ENCODE measurements at regions not wholly inside any gene's neighbourhood (a gene's known extent, or its start where the extent isn't known, plus 50 kb on each side); places are given as distances from the start of the nearest gene placed in this dataset.
"Not testable (repeated sequence)": the region's sequence is repeated elsewhere in the genome, so short reads cannot be mapped to it uniquely, and the experiment has no call there.

DNA sequence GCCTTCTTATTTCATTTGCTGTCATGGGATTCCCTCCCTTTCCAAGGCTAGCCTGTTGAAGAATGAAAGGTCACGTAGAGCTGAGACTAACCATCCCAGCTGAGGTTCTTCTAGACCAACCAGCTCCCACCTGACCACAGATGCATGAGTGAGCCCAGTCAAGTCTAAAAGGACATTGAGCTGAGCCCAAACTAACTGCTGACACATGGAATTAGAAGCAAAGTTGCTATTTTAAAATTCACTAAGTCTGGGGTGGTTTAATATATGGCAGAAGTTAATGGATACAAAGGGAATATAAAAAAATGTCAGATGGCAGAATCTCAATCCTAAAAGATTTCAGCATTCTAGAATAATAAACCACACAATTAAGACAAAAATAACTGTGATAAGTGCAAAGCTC, 118.9 kb upstream of the RASGEF1B start:
- Histone ChIP-seq H3K9me3 (ENCODE audit: control insufficient read depth, low read length) (no peaks in the 10 kb centered on the region), H3K36me3 (ENCODE audit: control insufficient read depth, insufficient read depth, low read length) (no peaks in the 10 kb centered on the region), H3K27ac (ENCODE audit: low read depth, low read length) (no peak overlapping the region), H3K9ac (ENCODE audit: extremely low read depth, low read length, poor library complexity, severe bottlenecking) (no peak overlapping the region), H3K27me3 (ENCODE audit: control insufficient read depth, insufficient read depth, low read length, poor library complexity, severe bottlenecking) (no peaks in the 10 kb centered on the region), H3K4me3 (ENCODE audit: low read length) (no peak overlapping the region), H3K4me1 (ENCODE audit: control insufficient read depth, insufficient read depth, low read length) (peaks cover 5% of the 10 kb centered on the region)
- peaks cover 12% of the 10 kb centered on the region for H3K4me1 Mint-ChIP-seq
- 95% methylated on average over 1 of the region's 1 CpG; no CpG with 5 or more reads in 1 of the 2 experiments for WGBS, 2 experiments (ENCODE audit: insufficient coverage in 1 of 2, insufficient read length in 1 of 2)
- no peak overlapping the region for H3K4me3 Mint-ChIP-seq
- H3K9me3 Mint-ChIP-seq: no peaks in the 10 kb centered on the region
- no peak overlapping the region for H3K27ac Mint-ChIP-seq
- peaks cover 2% of the 10 kb centered on the region for H3K27me3 Mint-ChIP-seq (ENCODE audit: insufficient read depth)
- H3K36me3 Mint-ChIP-seq (ENCODE audit: low read depth): no peaks in the 10 kb centered on the region
- DNase-seq: no peak
- TF ChIP-seq, protein P1, sequence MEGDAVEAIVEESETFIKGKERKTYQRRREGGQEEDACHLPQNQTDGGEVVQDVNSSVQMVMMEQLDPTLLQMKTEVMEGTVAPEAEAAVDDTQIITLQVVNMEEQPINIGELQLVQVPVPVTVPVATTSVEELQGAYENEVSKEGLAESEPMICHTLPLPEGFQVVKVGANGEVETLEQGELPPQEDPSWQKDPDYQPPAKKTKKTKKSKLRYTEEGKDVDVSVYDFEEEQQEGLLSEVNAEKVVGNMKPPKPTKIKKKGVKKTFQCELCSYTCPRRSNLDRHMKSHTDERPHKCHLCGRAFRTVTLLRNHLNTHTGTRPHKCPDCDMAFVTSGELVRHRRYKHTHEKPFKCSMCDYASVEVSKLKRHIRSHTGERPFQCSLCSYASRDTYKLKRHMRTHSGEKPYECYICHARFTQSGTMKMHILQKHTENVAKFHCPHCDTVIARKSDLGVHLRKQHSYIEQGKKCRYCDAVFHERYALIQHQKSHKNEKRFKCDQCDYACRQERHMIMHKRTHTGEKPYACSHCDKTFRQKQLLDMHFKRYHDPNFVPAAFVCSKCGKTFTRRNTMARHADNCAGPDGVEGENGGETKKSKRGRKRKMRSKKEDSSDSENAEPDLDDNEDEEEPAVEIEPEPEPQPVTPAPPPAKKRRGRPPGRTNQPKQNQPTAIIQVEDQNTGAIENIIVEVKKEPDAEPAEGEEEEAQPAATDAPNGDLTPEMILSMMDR (conservative IDR thresholded peaks at IDR 0.05): no peak

DNA sequence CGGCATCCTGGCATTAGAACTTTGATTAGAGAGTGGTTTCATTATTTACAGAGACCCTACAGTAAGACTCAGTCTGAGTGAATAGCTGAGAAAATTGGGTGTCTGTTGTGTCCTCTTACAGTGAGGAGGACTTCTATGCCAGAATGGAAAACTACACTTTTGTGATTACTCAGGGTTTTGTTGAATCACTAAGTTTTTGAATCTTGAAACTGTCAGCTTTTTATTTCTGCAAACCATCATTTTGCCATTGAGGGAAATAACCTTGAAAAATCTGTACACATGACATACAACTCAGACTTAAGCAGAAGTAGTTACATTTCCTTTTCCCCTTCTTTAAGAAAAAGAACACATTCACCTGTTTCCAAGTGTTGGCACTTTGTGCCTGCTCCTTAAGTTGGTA, 117.6 kb upstream of the RASGEF1B start:
- no peaks in the 10 kb centered on the region for H3K36me3 Mint-ChIP-seq (ENCODE audit: low read depth)
- H3K4me1 Mint-ChIP-seq: peaks cover 12% of the 10 kb centered on the region
- H3K27me3 Mint-ChIP-seq (ENCODE audit: insufficient read depth): peaks cover 2% of the 10 kb centered on the region
- TF ChIP-seq, protein P1 (conservative IDR thresholded peaks at IDR 0.05): no peak
- H3K27ac Mint-ChIP-seq: no peak overlapping the region
- Histone ChIP-seq H3K27me3 (ENCODE audit: control insufficient read depth, insufficient read depth, low read length, poor library complexity, severe bottlenecking) (no peaks in the 10 kb centered on the region), H3K36me3 (ENCODE audit: control insufficient read depth, insufficient read depth, low read length) (no peaks in the 10 kb centered on the region), H3K9me3 (ENCODE audit: control insufficient read depth, low read length) (no peaks in the 10 kb centered on the region), H3K27ac (ENCODE audit: low read depth, low read length) (no peak overlapping the region), H3K9ac (ENCODE audit: extremely low read depth, low read length, poor library complexity, severe bottlenecking) (no peak overlapping the region), H3K4me1 (ENCODE audit: control insufficient read depth, insufficient read depth, low read length) (peaks cover 5% of the 10 kb centered on the region), H3K4me3 (ENCODE audit: low read length) (no peak overlapping the region)
- no peak for DNase-seq
- no peak overlapping the region for H3K4me3 Mint-ChIP-seq
- H3K9me3 Mint-ChIP-seq: no peaks in the 10 kb centered on the region
- WGBS, 2 experiments (ENCODE audit: insufficient coverage in 1 of 2, insufficient read length in 1 of 2): 92% methylated on average over 1 of the region's 1 CpG; no CpG with 5 or more reads in 1 of the 2 experiments

DNA sequence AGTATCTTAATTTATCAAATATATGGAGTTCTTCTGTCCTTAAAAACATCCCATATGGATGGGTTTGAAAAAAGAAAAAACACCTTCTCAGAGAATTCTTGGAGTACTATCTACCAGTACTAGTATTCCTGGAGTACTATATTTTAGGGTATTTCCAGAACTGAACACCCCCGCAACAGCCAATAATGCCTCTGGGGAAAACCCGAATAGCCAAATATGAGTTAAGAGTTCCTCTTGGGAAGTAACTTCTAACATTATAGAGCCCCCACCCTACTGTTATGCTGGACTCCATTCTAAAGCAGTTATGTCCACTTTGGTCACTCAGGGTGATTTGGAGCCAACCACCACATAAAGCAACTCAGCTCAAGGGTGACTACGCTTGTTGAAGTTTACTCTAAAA, 115.0 kb upstream of the RASGEF1B start:
- Mint-ChIP-seq H3K9me3 (no peaks in the 10 kb centered on the region), H3K27me3 (ENCODE audit: insufficient read depth) (peaks cover 2% of the 10 kb centered on the region), H3K36me3 (ENCODE audit: low read depth) (no peaks in the 10 kb centered on the region), H3K27ac (no peak overlapping the region), H3K4me1 (peaks cover 5% of the 10 kb centered on the region), H3K4me3 (no peak overlapping the region)
- Histone ChIP-seq H3K27me3 (ENCODE audit: control insufficient read depth, insufficient read depth, low read length, poor library complexity, severe bottlenecking) (no peaks in the 10 kb centered on the region), H3K9ac (ENCODE audit: extremely low read depth, low read length, poor library complexity, severe bottlenecking) (no peak overlapping the region), H3K27ac (ENCODE audit: low read depth, low read length) (no peak overlapping the region), H3K9me3 (ENCODE audit: control insufficient read depth, low read length) (no peaks in the 10 kb centered on the region), H3K4me1 (ENCODE audit: control insufficient read depth, insufficient read depth, low read length) (no peaks in the 10 kb centered on the region), H3K36me3 (ENCODE audit: control insufficient read depth, insufficient read depth, low read length) (no peaks in the 10 kb centered on the region), H3K4me3 (ENCODE audit: low read length) (no peak overlapping the region)
- TF ChIP-seq, protein P1 (conservative IDR thresholded peaks at IDR 0.05): no peak
- no peak for DNase-seq
- 93 to 100% methylated on average over 2 of the region's 3 CpGs for WGBS, 2 experiments (ENCODE audit: insufficient coverage in 1 of 2, insufficient read length in 1 of 2)

DNA sequence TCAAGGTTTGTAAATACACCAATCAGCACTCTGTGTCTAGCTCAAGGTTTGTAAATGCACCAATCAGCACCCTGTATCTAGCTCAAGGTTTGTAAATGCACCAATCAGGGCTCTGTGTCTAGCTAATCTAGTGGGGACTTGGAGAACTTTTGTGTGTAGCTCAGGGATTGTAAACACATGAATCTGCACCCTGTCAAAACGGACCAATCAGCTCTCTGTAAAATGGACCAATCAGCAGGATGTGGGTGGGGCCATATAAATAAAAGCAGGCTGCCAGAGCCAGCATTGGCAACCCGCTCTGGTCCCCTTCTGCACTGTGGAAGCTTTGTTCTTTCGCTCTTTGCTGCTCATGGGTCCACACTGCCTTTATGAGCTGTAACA, 109.3 kb upstream of the RASGEF1B start:
- not testable (repeated sequence) for H3K36me3 ChIP-seq (ENCODE audit: control insufficient read depth, insufficient read depth, low read length); H3K27ac Mint-ChIP-seq; H3K27me3 ChIP-seq (ENCODE audit: control insufficient read depth, insufficient read depth, low read length, poor library complexity, severe bottlenecking); H3K9me3 ChIP-seq (ENCODE audit: control insufficient read depth, low read length); H3K4me1 Mint-ChIP-seq; H3K4me3 ChIP-seq (ENCODE audit: low read length); H3K36me3 Mint-ChIP-seq (ENCODE audit: low read depth); H3K27ac ChIP-seq (ENCODE audit: low read depth, low read length); H3K27me3 Mint-ChIP-seq (ENCODE audit: insufficient read depth); H3K4me1 ChIP-seq (ENCODE audit: control insufficient read depth, insufficient read depth, low read length); H3K4me3 Mint-ChIP-seq; DNase-seq; H3K9ac ChIP-seq (ENCODE audit: extremely low read depth, low read length, poor library complexity, severe bottlenecking)
- H3K9me3 Mint-ChIP-seq: peaks cover 15% of the 10 kb centered on the region
- WGBS, 2 experiments (ENCODE audit: insufficient coverage in 1 of 2, insufficient read length in 1 of 2): 98 to 100% methylated on average over 3 of the region's 3 CpGs
